HL-60 (cell line): ENCODE measurements at regions not wholly inside any gene's neighbourhood (a gene's known extent, or its start where the extent isn't known, plus 50 kb on each side); places are given as distances from the start of the nearest gene placed in this dataset.

Source experiments
- DNase-seq, 2 experiments: peaks; one replicate each; pipeline ENCODE4 v3.0.0-alpha.2; 2010 to 2020; ENCODE audit warnings: low read depth in 1 of 2, low spot score in 1 of 2
- H3K27ac ChIP-seq: fragments of 250-450 bp; sonication (Bioruptor Pico); replicated peaks from 2 replicates; pipeline ENCODE4 v1.5.1; 2020; ENCODE audit warnings: mild to moderate bottlenecking, moderate library complexity
- H3K27me3 ChIP-seq: fragments of 250-450 bp; sonication (Bioruptor Pico); 2 replicates; pipeline ENCODE4 v1.5.1; 2021; ENCODE audit warnings: mild to moderate bottlenecking, moderate library complexity; ENCODE audit not compliant: insufficient read depth, poor library complexity, severe bottlenecking
- H3K4me3 ChIP-seq: replicated peaks from 2 replicates; pipeline ENCODE4 v1.5.1; 2011; ENCODE audit warnings: mild to moderate bottlenecking, control low read depth, low read length; ENCODE audit not compliant: insufficient read depth
- GABPA ChIP-seq: IDR thresholded peaks from 2 replicates; pipeline ENCODE4 v1.6.1; 2012; ENCODE audit warnings: low read depth
- POLR2AphosphoS5 ChIP-seq: IDR thresholded peaks from 2 replicates; pipeline ENCODE4 v1.6.1; 2012; ENCODE audit warnings: low read depth
- SPI1 ChIP-seq: IDR thresholded peaks from 2 replicates; pipeline ENCODE4 v1.6.1; 2012; ENCODE audit warnings: low read depth, mild to moderate bottlenecking, borderline replicate concordance
- TF ChIP-seq, protein P1 (sequence below): IDR thresholded peaks from 2 replicates; pipeline ENCODE4 v1.6.1; 2012; ENCODE audit warnings: low read depth; ENCODE audit not compliant: insufficient replicate concordance
- TF ChIP-seq, protein P2 (sequence below): IDR thresholded peaks from one replicate; pipeline ENCODE4 v1.5.1; 2011; ENCODE audit warnings: low read length, control low read depth, inconsistent platforms; ENCODE audit not compliant: insufficient read depth

DNA sequence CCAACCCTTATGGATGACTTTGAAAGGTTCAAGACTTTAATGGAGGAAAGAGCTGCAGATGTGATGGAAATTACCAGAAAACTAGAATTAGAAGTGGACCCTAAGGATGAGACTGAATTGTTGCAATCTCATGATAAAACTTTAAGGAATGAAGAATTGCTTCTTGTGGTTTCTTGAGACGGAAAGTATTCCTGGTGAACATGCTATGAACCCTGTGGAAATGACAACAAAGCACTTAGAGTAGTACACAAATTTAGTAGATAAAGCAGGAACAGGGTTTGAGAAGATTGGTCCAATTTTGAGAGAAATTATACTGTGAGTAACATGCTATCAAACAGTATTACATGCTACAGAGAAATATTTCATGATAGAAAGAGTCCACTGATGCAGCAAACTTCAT is 215.4 kb downstream of the OMA1 start:
- H3K27ac ChIP-seq = no peak overlapping the region
- DNase-seq = no peak
- TF ChIP-seq SPI1 = no peak
- no peak for TF ChIP-seq GABPA
- no peak for TF ChIP-seq POLR2AphosphoS5
- TF ChIP-seq, protein P1, sequence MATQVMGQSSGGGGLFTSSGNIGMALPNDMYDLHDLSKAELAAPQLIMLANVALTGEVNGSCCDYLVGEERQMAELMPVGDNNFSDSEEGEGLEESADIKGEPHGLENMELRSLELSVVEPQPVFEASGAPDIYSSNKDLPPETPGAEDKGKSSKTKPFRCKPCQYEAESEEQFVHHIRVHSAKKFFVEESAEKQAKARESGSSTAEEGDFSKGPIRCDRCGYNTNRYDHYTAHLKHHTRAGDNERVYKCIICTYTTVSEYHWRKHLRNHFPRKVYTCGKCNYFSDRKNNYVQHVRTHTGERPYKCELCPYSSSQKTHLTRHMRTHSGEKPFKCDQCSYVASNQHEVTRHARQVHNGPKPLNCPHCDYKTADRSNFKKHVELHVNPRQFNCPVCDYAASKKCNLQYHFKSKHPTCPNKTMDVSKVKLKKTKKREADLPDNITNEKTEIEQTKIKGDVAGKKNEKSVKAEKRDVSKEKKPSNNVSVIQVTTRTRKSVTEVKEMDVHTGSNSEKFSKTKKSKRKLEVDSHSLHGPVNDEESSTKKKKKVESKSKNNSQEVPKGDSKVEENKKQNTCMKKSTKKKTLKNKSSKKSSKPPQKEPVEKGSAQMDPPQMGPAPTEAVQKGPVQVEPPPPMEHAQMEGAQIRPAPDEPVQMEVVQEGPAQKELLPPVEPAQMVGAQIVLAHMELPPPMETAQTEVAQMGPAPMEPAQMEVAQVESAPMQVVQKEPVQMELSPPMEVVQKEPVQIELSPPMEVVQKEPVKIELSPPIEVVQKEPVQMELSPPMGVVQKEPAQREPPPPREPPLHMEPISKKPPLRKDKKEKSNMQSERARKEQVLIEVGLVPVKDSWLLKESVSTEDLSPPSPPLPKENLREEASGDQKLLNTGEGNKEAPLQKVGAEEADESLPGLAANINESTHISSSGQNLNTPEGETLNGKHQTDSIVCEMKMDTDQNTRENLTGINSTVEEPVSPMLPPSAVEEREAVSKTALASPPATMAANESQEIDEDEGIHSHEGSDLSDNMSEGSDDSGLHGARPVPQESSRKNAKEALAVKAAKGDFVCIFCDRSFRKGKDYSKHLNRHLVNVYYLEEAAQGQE = no peak
- TF ChIP-seq, protein P2, sequence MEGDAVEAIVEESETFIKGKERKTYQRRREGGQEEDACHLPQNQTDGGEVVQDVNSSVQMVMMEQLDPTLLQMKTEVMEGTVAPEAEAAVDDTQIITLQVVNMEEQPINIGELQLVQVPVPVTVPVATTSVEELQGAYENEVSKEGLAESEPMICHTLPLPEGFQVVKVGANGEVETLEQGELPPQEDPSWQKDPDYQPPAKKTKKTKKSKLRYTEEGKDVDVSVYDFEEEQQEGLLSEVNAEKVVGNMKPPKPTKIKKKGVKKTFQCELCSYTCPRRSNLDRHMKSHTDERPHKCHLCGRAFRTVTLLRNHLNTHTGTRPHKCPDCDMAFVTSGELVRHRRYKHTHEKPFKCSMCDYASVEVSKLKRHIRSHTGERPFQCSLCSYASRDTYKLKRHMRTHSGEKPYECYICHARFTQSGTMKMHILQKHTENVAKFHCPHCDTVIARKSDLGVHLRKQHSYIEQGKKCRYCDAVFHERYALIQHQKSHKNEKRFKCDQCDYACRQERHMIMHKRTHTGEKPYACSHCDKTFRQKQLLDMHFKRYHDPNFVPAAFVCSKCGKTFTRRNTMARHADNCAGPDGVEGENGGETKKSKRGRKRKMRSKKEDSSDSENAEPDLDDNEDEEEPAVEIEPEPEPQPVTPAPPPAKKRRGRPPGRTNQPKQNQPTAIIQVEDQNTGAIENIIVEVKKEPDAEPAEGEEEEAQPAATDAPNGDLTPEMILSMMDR = no peak
- no peak overlapping the region for H3K4me3 ChIP-seq
- H3K27me3 ChIP-seq = no peaks in the 10 kb centered on the region

DNA sequence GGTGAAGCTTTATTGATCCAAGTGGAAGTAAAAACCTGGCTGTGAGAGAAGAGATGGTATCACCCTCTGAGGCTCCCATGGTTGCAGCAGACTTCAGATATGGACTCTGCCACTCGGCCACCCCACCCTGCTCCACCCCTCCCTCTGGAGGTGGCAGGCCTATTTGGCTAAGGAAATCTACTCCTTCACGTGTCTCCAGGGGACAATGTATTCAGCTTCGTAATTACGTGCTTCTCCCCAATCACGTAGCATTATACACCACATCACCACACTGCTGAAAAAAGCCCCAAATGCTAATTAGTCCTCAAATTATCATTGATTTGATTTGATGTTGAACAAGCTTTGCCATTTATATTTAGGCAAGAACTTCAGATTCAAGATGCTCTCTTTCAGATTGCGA is 220.7 kb downstream of the OMA1 start:
- no peak overlapping the region for H3K4me3 ChIP-seq
- no peak overlapping the region for H3K27ac ChIP-seq
- DNase-seq = no peak
- TF ChIP-seq, protein P2 = no peak
- TF ChIP-seq GABPA = no peak
- no peak for TF ChIP-seq SPI1
- TF ChIP-seq, protein P1 = no peak
- H3K27me3 ChIP-seq = no peaks in the 10 kb centered on the region

DNA sequence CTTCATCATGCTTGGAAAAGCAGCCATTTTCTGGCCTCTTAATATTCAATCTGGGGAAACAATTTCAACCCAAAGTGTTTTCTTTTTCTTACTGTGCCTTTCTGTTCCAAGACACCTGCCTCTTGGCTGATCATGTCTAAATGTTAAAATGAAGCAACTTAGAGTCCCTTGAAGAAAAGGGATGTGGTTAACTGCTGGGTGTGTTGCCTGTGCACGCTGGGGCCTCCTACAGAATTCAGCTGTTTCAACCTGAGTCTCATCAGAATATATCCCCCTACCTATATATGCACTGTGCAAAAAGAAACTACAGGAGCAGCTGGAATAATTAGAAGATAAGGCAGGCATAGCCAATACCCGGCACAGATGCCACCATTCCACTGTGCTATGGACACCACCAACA is 222.0 kb downstream of the OMA1 start:
- Histone ChIP-seq H3K4me3 (no peak overlapping the region), H3K27me3 (no peaks in the 10 kb centered on the region), H3K27ac (peak overlapping the region; percentile 30)
- TF ChIP-seq, protein P2 = no peak
- TF ChIP-seq, protein P1 = no peak
- TF ChIP-seq POLR2AphosphoS5 = 0 out of 2 replicates have a peak, but pooled peaks have one; percentile 29
- 0 out of 2 replicates have a peak, but pooled peaks have one; percentile 19 for TF ChIP-seq GABPA
- peak; percentile 76; the same call in 1 of the 2 replicates for TF ChIP-seq SPI1
- peak; percentile 1 to 76 for DNase-seq
